Epithelial cell of proximal tubule (primary cell): ENCODE measurements at regions not wholly inside any gene's neighbourhood (a gene's known extent, or its start where the extent isn't known, plus 50 kb on each side); places are given as distances from the start of the nearest gene placed in this dataset.

Source experiments
- DNase-seq: peaks from one replicate; pipeline ENCODE4 v3.0.0-alpha.2; 2011; ENCODE audit warnings: low read depth
- H3K4me3 ChIP-seq: 2 replicates; pipeline ENCODE4 v1.5.1; 2011; ENCODE audit warnings: low read depth, mild to moderate bottlenecking, low read length
- CTCF ChIP-seq: conservative IDR thresholded peaks from 2 replicates; pipeline ENCODE4 v1.5.1; 2012; ENCODE audit warnings: low read depth, mild to moderate bottlenecking, low read length

DNA sequence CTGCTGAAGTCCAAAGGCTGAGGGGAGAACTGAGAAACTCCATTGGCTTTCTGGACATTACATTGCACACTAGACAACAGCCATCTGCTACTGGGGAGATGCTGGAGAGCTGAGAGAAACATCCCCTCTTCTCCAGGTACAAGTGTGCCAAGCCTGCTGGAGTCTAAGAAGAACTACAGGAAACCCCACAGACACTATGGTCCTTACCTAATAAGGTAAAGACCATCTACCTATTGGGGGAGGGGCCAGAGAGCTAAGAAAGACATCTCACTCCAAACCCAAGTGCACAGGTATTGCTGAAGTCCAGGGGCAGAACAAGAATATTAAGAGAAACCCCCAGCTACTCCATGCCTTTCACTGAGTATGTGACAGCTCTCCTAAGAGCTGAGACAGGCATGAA is 338.7 kb upstream of the NCKAP5 start:
- TF ChIP-seq CTCF: no peak
- DNase-seq: no peak
- no peak overlapping the region for H3K4me3 ChIP-seq

- no peak for TF ChIP-seq CTCF
- H3K4me3 ChIP-seq: no peak overlapping the region
- no peak for DNase-seq
These were observed 339.9 kb upstream of the NCKAP5 start for GRCh38 chr2:133908171-133908570.

DNA sequence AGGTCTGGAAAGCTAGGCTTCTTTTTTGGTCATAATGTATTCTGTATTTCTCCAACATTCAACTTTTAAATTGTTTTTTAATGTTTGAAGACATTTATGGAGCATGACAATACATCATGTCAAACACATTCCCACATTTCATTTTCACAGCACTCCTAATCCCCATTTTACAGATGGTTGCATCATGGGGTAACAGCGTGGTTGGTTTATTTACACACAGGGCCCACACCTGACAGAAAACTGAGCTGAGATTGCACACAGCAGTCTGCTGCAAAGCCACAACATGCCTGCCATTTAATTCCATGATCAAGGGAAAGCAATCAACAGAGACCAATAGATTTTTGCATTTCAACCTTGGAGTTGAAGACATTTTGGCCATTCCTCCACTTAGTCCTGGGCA is 335.7 kb upstream of the MGAT5 start:
- no peak for DNase-seq
- TF ChIP-seq CTCF: no peak
- H3K4me3 ChIP-seq: no peak overlapping the region

DNA sequence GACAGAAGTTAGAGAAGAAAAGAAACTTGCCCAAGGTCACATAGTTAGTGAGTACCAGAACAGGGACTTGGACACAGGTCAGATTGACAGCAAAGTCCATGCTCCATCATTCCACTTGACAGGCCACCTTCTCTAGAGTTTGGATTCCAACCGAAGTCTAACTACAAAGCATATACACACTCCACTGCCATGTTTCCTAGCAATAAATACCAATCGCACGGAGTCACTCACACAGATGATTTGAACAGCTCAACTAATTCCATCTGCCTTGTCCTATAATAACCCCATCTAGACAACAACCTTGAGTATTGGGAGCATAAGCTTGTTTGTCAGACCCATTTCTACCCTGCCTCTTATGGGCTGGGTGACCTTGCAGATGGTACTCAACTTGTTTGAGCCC is 334.6 kb upstream of the MGAT5 start:
- no peak overlapping the region for H3K4me3 ChIP-seq
- TF ChIP-seq CTCF: no peak
- no peak for DNase-seq

DNA sequence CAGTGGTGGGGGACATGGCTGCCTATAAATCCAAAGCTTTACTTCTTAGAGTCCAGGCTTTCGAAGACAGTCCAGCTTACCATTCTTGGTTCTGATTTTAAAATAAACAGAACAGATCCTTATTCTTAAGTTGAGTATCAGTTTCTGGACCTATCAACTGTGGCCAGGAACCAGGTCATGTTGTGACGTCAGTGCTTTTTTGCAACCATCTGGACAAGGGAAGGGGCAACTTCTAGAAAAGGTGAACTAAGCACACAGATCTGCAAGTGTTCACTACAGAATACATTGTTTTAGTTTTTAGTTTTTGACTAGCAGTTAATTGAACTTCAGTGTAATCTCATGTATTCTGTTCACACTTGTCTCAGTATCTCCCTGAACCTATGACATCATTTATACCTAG is 326.0 kb upstream of the MGAT5 start:
- no peak for DNase-seq
- H3K4me3 ChIP-seq: no peak overlapping the region
- no peak for TF ChIP-seq CTCF

DNA sequence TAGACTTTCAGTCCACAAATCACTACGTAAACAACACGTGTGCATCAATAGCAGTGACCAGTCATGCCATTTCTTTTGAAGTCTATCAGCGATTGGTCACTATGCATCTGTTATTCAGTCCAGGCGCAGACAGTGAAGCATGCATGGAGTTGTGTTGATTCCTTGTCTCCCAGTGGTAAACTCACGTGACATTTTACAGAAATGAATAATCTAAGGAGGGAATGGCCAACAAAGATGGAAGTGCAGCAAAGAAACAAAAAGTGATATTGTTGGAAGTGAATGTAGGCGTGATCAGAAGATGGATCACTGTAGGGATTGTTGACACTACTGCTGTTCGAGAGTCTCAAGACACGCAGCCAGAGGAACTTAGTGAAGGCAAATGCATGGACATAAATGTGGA is 317.8 kb upstream of the MGAT5 start:
- TF ChIP-seq CTCF: no peak
- H3K4me3 ChIP-seq: no peak overlapping the region
- DNase-seq: no peak

DNA sequence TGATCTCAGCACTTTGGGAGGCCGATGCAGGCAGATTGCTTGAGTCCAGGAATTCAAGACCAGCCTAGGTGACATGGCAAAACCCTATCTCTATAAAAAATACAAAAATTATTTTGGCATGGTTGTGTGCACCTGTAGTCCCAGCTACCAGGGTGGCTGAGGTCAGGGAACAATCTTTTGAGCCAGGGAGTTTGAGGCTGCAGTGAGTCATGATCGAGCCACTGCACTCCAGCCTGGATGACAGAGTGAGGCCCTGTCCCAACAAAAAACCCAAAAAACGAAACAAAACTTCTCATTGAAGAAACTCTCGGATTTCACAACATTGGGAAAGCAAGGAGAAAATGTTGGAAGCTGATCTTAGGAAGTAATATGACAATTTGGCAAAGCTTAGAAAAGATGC is 317.3 kb upstream of the MGAT5 start:
- no peak for TF ChIP-seq CTCF
- DNase-seq: no peak
- H3K4me3 ChIP-seq: no peak overlapping the region
